ENCODE measurements at regions not wholly inside any gene's neighbourhood (a gene's known extent, or its start where the extent isn't known, plus 50 kb on each side); places are given as distances from the start of the nearest gene placed in this dataset.

DNA sequence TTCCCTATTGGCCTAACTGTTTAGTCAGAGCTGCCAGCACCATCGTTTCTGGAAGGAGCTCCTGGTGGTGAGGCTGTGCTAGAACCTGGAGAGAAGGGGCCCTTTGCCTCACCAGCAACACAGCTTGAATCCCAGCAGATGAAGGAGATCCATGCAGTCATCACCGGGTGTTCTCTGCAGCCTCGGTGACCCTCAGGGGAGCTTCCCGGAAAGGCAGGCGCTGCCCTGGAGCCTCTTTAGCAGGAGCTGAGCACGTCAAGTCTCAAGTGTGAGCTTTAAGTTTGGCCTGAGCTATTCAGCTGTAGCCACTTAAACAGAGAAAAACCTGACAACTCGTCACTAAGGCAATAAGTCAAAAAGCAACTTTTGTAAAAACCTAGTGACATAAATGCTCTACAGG, 181.2 kb upstream of the FOXQ1 start:
- TF ChIP-seq EZH2 (IDR thresholded peaks at IDR 0.05; ENCODE audit: borderline replicate concordance, control insufficient read depth, low read depth, low read length) (no peak), CEBPB (IDR thresholded peaks at IDR 0.05; ENCODE audit: borderline replicate concordance in 1 of 2, low read depth in 2 of 2, low read length in 2 of 2) (no peak), RFX5 (IDR thresholded peaks at IDR 0.05; ENCODE audit: low read depth, low read length) (no peak), CTCF (IDR thresholded peaks at IDR 0.05 in 2 of 3, conservative IDR thresholded peaks at IDR 0.05 in 1 of 3; ENCODE audit: control insufficient read depth in 2 of 3, extremely low read depth in 1 of 3, insufficient read depth in 1 of 3, low read depth in 3 of 3, low read length in 3 of 3) (no peak), NFXL1 (IDR thresholded peaks at IDR 0.05; ENCODE audit: borderline replicate concordance) (no peak), BHLHE40 (IDR thresholded peaks at IDR 0.05; ENCODE audit: borderline replicate concordance in 1 of 2, low read depth in 2 of 2, low read length in 1 of 2) (no peak), SP1 (IDR thresholded peaks at IDR 0.05; ENCODE audit: low read depth, low read length) (no peak)

Data from GM12878 (cell line).